NOMO-1 (cell line): ENCODE measurements at regions not wholly inside any gene's neighbourhood (a gene's known extent, or its start where the extent isn't known, plus 50 kb on each side); places are given as distances from the start of the nearest gene placed in this dataset.
"Not testable (repeated sequence)": the region's sequence is repeated elsewhere in the genome, so short reads cannot be mapped to it uniquely, and the experiment has no call there.

Experiments used
- DNase-seq, 2 experiments: peaks; one replicate each; lab custom pipeline; 2025; ENCODE audit not compliant: unreplicated experiment in 2 of 2; lab: John Stamatoyannopoulos, UW

GRCh38 chr22:47620391-47620790 is 857.9 kb downstream of the TBC1D22A start:
- DNase-seq: no peak

- DNase-seq: no peak
Measured at GRCh38 chr22:47619631-47620030, 857.2 kb downstream of the TBC1D22A start.

GRCh38 chr22:47618180-47619010 is 855.9 kb downstream of the TBC1D22A start:
- no peak for DNase-seq

- DNase-seq: no peak
Measured at GRCh38 chr22:47617186-47617585, 854.7 kb downstream of the TBC1D22A start.

GRCh38 chr22:47616396-47617020 is 854.1 kb downstream of the TBC1D22A start:
- DNase-seq: no peak

- no peak for DNase-seq
Measured at GRCh38 chr22:47615051-47615450, 852.6 kb downstream of the TBC1D22A start.

- no peak for DNase-seq
Measured at GRCh38 chr22:47613606-47614350, 851.3 kb downstream of the TBC1D22A start.

- DNase-seq: not testable (repeated sequence)
Measured at GRCh38 chr22:47613181-47613580, 850.7 kb downstream of the TBC1D22A start.

- DNase-seq: no peak
Measured at GRCh38 chr22:47612311-47612910, 850.0 kb downstream of the TBC1D22A start.

GRCh38 chr22:47610764-47611163 is 848.3 kb downstream of the TBC1D22A start:
- no peak for DNase-seq

GRCh38 chr22:47610281-47610680 is 847.8 kb downstream of the TBC1D22A start:
- no peak for DNase-seq

- no peak for DNase-seq
Measured at GRCh38 chr22:47609653-47610052, 847.2 kb downstream of the TBC1D22A start.

- DNase-seq: no peak
Measured at GRCh38 chr22:47608421-47608820, 846.0 kb downstream of the TBC1D22A start.

- DNase-seq: no peak
Measured at GRCh38 chr22:47607486-47607885, 845.0 kb downstream of the TBC1D22A start.

- DNase-seq: no peak
Measured at GRCh38 chr22:47606426-47606825, 844.0 kb downstream of the TBC1D22A start.

GRCh38 chr22:47605886-47606285 is 843.4 kb downstream of the TBC1D22A start:
- DNase-seq: no peak

- DNase-seq: no peak
Measured at GRCh38 chr22:47605441-47605840, 843.0 kb downstream of the TBC1D22A start.

- no peak for DNase-seq
Measured at GRCh38 chr22:47604563-47604962, 842.1 kb downstream of the TBC1D22A start.

- no peak for DNase-seq
Measured at GRCh38 chr22:47602732-47603131, 840.3 kb downstream of the TBC1D22A start.

- no peak for DNase-seq
Measured at GRCh38 chr22:47601666-47602065, 839.2 kb downstream of the TBC1D22A start.
